ENCODE measurements at regions not wholly inside any gene's neighbourhood (a gene's known extent, or its start where the extent isn't known, plus 50 kb on each side); places are given as distances from the start of the nearest gene placed in this dataset.
"Not testable (repeated sequence)": the region's sequence is repeated elsewhere in the genome, so short reads cannot be mapped to it uniquely, and the experiment has no call there.

DNA sequence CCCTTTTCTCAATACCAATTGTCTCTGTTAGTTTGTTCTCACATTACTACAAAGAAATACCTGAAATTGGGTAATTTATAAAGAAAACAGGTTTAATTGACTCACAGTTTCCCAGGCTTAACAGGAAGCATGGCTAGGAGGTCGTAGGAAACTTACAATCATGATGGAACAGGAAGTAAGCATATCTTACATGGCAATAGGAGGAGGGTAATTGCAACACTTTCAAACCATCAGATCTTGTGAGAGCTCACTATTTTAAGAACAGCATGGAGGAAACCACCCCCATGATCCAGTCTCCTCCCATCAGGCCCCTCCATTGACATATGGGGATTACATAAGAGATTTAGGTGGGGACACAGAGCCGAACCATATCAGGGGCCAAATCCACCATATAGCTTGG, 1210.1 kb upstream of the SPRY2 start:
- Histone ChIP-seq H3K79me2 (ENCODE audit: insufficient read depth, low read depth, low read length) (no peaks in the 10 kb centered on the region), H3K9me3 (ENCODE audit: low read length) (no peaks in the 10 kb centered on the region), H3K4me2 (ENCODE audit: low read length) (no peak overlapping the region), H3K27ac (ENCODE audit: low read depth, low read length, poor library complexity, severe bottlenecking) (no peak overlapping the region), H3K4me3 (ENCODE audit: low read depth, low read length, poor library complexity, severe bottlenecking) (no peak overlapping the region), H3K4me1 (ENCODE audit: insufficient read depth, low read length, poor library complexity, severe bottlenecking) (no peaks in the 10 kb centered on the region), H3K9me2 (ENCODE audit: insufficient read depth, low read length) (no peaks in the 10 kb centered on the region), H4K20me1 (ENCODE audit: insufficient read depth, low read length) (no peaks in the 10 kb centered on the region), H2AFZ (ENCODE audit: low read length) (no peak overlapping the region), H3K36me3 (ENCODE audit: insufficient read depth, low read length) (no peaks in the 10 kb centered on the region)
- intact Hi-C loops (cut with micrococcal nuclease; ENCODE audit: unreplicated experiment): no loop called here
- TF ChIP-seq, protein P1, sequence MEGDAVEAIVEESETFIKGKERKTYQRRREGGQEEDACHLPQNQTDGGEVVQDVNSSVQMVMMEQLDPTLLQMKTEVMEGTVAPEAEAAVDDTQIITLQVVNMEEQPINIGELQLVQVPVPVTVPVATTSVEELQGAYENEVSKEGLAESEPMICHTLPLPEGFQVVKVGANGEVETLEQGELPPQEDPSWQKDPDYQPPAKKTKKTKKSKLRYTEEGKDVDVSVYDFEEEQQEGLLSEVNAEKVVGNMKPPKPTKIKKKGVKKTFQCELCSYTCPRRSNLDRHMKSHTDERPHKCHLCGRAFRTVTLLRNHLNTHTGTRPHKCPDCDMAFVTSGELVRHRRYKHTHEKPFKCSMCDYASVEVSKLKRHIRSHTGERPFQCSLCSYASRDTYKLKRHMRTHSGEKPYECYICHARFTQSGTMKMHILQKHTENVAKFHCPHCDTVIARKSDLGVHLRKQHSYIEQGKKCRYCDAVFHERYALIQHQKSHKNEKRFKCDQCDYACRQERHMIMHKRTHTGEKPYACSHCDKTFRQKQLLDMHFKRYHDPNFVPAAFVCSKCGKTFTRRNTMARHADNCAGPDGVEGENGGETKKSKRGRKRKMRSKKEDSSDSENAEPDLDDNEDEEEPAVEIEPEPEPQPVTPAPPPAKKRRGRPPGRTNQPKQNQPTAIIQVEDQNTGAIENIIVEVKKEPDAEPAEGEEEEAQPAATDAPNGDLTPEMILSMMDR (conservative IDR thresholded peaks at IDR 0.05; ENCODE audit: low read length): no peak
- BruUV-seq (replicated peaks): no TSS peak
- DNase-seq (ENCODE audit: low spot score): no peak
- ChIA-PET CTCF (ENCODE audit: unreplicated experiment) (no interaction called here), POLR2A (no interaction called here)

DNA sequence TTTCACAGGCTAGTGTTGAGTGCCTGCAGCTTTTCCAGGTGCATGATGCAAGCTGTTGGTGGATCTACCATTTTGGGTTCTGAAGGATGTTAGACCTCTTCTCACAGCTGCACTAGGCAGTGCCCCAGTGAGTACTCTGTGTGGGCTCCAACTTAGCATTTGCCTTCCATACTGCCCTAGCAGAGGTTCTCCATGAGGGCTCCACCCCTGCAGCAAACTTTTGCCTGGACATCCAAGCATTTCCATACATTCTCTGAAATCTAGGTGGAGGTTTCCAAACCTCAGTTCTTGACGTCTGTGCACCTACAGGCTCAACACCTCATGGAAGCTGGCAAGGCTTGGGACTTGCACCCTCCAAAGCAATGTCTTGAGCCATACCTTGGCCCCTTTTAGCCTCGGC, 1205.4 kb upstream of the SPRY2 start:
- H3K27ac ChIP-seq (ENCODE audit: low read depth, low read length, poor library complexity, severe bottlenecking); CTCF ChIA-PET (ENCODE audit: unreplicated experiment); H3K9me3 ChIP-seq (ENCODE audit: low read length); H3K79me2 ChIP-seq (ENCODE audit: insufficient read depth, low read depth, low read length); intact Hi-C loops (cut with micrococcal nuclease; ENCODE audit: unreplicated experiment); H3K36me3 ChIP-seq (ENCODE audit: insufficient read depth, low read length); H3K4me2 ChIP-seq (ENCODE audit: low read length); H2AFZ ChIP-seq (ENCODE audit: low read length); H3K9me2 ChIP-seq (ENCODE audit: insufficient read depth, low read length); POLR2A ChIA-PET; H3K4me3 ChIP-seq (ENCODE audit: low read depth, low read length, poor library complexity, severe bottlenecking); DNase-seq (ENCODE audit: low spot score); BruUV-seq (replicated peaks); H3K4me1 ChIP-seq (ENCODE audit: insufficient read depth, low read length, poor library complexity, severe bottlenecking); H4K20me1 ChIP-seq (ENCODE audit: insufficient read depth, low read length): not testable (repeated sequence)

DNA sequence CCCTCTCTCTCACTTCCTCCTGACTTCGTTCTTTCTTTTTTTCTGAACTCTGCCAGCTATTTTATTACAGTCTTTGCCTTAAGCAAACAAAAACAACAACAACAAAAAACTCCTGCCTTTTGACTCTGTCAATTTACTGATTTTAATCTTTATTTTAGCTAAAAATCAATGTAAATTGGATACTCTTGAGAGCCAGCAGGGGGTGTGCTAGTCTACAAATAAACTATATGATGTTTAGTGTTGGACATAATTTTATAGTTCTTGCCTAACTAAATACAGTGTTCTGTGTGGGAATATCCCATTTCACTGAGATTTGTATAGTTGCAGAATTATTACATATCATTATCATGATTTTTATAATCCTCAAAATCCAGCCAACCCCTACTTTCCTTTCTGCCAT, 1199.9 kb upstream of the SPRY2 start:
- Histone ChIP-seq H4K20me1 (ENCODE audit: insufficient read depth, low read length) (no peaks in the 10 kb centered on the region), H3K27ac (ENCODE audit: low read depth, low read length, poor library complexity, severe bottlenecking) (no peak overlapping the region), H3K9me2 (ENCODE audit: insufficient read depth, low read length) (no peaks in the 10 kb centered on the region), H2AFZ (ENCODE audit: low read length) (no peak overlapping the region), H3K79me2 (ENCODE audit: insufficient read depth, low read depth, low read length) (no peaks in the 10 kb centered on the region), H3K9me3 (ENCODE audit: low read length) (0 out of 2 replicates have a peak, but pooled peaks cover 4% of the 10 kb centered on the region), H3K4me2 (ENCODE audit: low read length) (no peak overlapping the region), H3K36me3 (ENCODE audit: insufficient read depth, low read length) (no peaks in the 10 kb centered on the region), H3K4me1 (ENCODE audit: insufficient read depth, low read length, poor library complexity, severe bottlenecking) (no peaks in the 10 kb centered on the region), H3K4me3 (ENCODE audit: low read depth, low read length, poor library complexity, severe bottlenecking) (no peak overlapping the region)
- DNase-seq (ENCODE audit: low spot score): no peak
- no peak for TF ChIP-seq EZH2phosphoT487 (IDR thresholded peaks at IDR 0.05; ENCODE audit: borderline replicate concordance, low read depth, low read length)
- TF ChIP-seq, protein P1 (conservative IDR thresholded peaks at IDR 0.05; ENCODE audit: low read length): peak; percentile 64
- no TSS peak for BruUV-seq (replicated peaks)
- CTCF ChIA-PET (ENCODE audit: unreplicated experiment): no interaction called here
- intact Hi-C loops (cut with micrococcal nuclease; ENCODE audit: unreplicated experiment): no loop called here
- POLR2A ChIA-PET: no interaction called here
